Bronchial epithelial cell (primary cell): ENCODE measurements at regions not wholly inside any gene's neighbourhood (a gene's known extent, or its start where the extent isn't known, plus 50 kb on each side); places are given as distances from the start of the nearest gene placed in this dataset.

Source experiments
- DNase-seq: peaks from one replicate; pipeline ENCODE4 v3.0.0-alpha.2; 2010; ENCODE audit warnings: low read depth
- FAIRE-seq: peaks from 2 replicates; lab custom pipeline; 2011; peaks lifted over from hg19 to GRCh38; lab: Jason Lieb, UNC
- H3K27me3 ChIP-seq: 2 replicates; pipeline ENCODE4 v1.5.1; 2011; ENCODE audit warnings: low read length; ENCODE audit not compliant: control insufficient read depth, insufficient read depth
- H3K36me3 ChIP-seq: 2 replicates; pipeline ENCODE4 v1.5.1; 2011; ENCODE audit warnings: low read length; ENCODE audit not compliant: control insufficient read depth, insufficient read depth
- H3K4me3 ChIP-seq: 2 replicates; pipeline ENCODE4 v1.5.1; 2011; ENCODE audit warnings: mild to moderate bottlenecking, low read depth, low read length, control low read depth
- CTCF ChIP-seq: IDR thresholded peaks from 2 replicates; pipeline ENCODE4 v1.5.1; 2011; ENCODE audit warnings: mild to moderate bottlenecking, moderate library complexity, low read length, control low read depth, inconsistent platforms; ENCODE audit not compliant: insufficient read depth, severe bottlenecking

- DNase-seq (no peak), FAIRE-seq (no peak)
- TF ChIP-seq CTCF = no peak
- Histone ChIP-seq H3K36me3 (no peaks in the 10 kb centered on the region), H3K4me3 (no peak overlapping the region), H3K27me3 (no peaks in the 10 kb centered on the region)
These were observed 533.6 kb upstream of the NMUR2 start for GRCh38 chr5:152938630-152939029.

GRCh38 chr5:152942633-152943336, 537.7 kb upstream of the NMUR2 start:
- no peaks in the 10 kb centered on the region for H3K27me3 ChIP-seq
- H3K36me3 ChIP-seq = no peaks in the 10 kb centered on the region
- no peak for TF ChIP-seq CTCF
- H3K4me3 ChIP-seq = no peak overlapping the region
- DNase-seq (no peak), FAIRE-seq (peak; percentile 50)

- Histone ChIP-seq H3K4me3 (no peak overlapping the region), H3K27me3 (no peaks in the 10 kb centered on the region), H3K36me3 (no peaks in the 10 kb centered on the region)
- no peak for TF ChIP-seq CTCF
- DNase-seq (no peak), FAIRE-seq (no peak)
These were observed 536.5 kb upstream of the GRIA1 start for GRCh38 chr5:152953788-152954483.

- H3K4me3 ChIP-seq = no peak overlapping the region
- FAIRE-seq = no peak
- TF ChIP-seq CTCF = no peak
- no peaks in the 10 kb centered on the region for H3K27me3 ChIP-seq
- H3K36me3 ChIP-seq = no peaks in the 10 kb centered on the region
- no peak for DNase-seq
These were observed 533.4 kb upstream of the GRIA1 start for GRCh38 chr5:152956943-152957613.

DNA sequence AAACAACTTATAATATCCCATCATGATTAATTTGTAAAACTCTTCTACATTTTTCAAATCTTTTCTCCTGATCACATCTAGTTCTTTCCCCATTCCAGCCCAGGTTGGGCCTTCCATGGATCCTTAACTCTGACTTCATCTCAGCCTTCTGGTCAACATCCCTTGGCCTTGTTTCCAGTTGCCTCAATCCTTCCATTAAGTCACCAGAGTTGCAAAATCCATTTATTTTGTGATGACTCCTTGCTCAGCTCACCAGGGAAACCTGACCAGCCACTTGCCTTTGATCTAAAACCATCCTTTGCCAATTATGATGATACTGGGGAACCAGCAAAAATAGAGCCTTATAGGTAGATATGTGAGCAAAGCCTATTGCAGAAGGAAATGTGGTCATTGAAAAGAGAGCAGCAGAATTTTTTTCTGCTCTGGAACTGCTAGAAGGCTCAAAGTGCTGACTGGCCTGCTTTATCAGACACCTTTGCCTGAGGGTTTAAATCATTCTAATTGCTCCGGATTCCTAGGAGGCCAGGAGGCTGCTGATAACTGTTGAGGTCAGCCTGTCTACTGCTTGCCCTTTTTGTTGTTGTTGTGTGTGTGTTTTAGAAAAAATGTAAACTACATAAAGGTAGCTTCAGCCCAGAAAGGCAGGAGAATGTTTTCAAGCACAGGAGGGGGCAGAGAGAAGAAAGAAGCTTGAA, 512.2 kb upstream of the GRIA1 start:
- Histone ChIP-seq H3K36me3 (no peaks in the 10 kb centered on the region), H3K4me3 (no peak overlapping the region), H3K27me3 (no peaks in the 10 kb centered on the region)
- no peak for TF ChIP-seq CTCF
- FAIRE-seq (no peak), DNase-seq (no peak)
